Keratinocyte (primary cell): ENCODE measurements at regions not wholly inside any gene's neighbourhood (a gene's known extent, or its start where the extent isn't known, plus 50 kb on each side); places are given as distances from the start of the nearest gene placed in this dataset.

Source experiments
- DNase-seq: peaks from one replicate; pipeline ENCODE4 v3.0.0-alpha.2; 2011; ENCODE audit warnings: low read depth, missing footprints, low spot score
- FAIRE-seq: peaks from 2 replicates; lab custom pipeline; 2011; peaks lifted over from hg19 to GRCh38; lab: Jason Lieb, UNC
- H2AFZ ChIP-seq: 2 replicates; pipeline ENCODE4 v1.6.0; 2012; ENCODE audit warnings: low read length, control low read depth, inconsistent platforms; ENCODE audit not compliant: control insufficient read depth
- H3K27ac ChIP-seq: 2 replicates; pipeline ENCODE4 v1.5.1; 2011; ENCODE audit warnings: low read length; ENCODE audit not compliant: control insufficient read depth, insufficient read depth
- H3K27me3 ChIP-seq: 3 replicates; pipeline ENCODE4 v1.6.0; 2011; ENCODE audit warnings: low read length; ENCODE audit not compliant: control insufficient read depth, insufficient read depth; ENCODE audit errors: extremely low read depth
- H3K36me3 ChIP-seq, 2 experiments: 2 replicates in 1 of 2; 3 replicates in 1 of 2; pipeline ENCODE4 v1.5.1; 2011; ENCODE audit warnings: low read length in 2 of 2, mild to moderate bottlenecking in 1 of 2; ENCODE audit not compliant: control insufficient read depth in 2 of 2, insufficient read depth in 2 of 2; ENCODE audit errors: extremely low read depth in 1 of 2
- H3K4me1 ChIP-seq: 3 replicates; pipeline ENCODE4 v1.5.1; 2011; ENCODE audit warnings: low read length; ENCODE audit not compliant: control insufficient read depth, insufficient read depth; ENCODE audit errors: extremely low read depth
- H3K4me2 ChIP-seq: 3 replicates; pipeline ENCODE4 v1.6.0; 2011; ENCODE audit warnings: low read depth, low read length; ENCODE audit not compliant: control insufficient read depth, insufficient read depth; ENCODE audit errors: extremely low read depth
- H3K4me3 ChIP-seq, 3 experiments: fragments of 200-600 bp in 1 of 3; sonication (generic) in 1 of 3; 2 replicates in 2 of 3; 3 replicates in 1 of 3; pipeline ENCODE4 v1.5.1; 2011 to 2016; ENCODE audit warnings: low read length in 3 of 3, mild to moderate bottlenecking in 3 of 3, control low read depth in 2 of 3, inconsistent platforms in 1 of 3, low read depth in 1 of 3, mixed read lengths in 1 of 3, mixed run types in 1 of 3, moderate library complexity in 1 of 3; ENCODE audit not compliant: control insufficient read depth in 2 of 3, insufficient read depth in 2 of 3; ENCODE audit errors: extremely low read depth in 1 of 3
- H3K79me2 ChIP-seq: 2 replicates; pipeline ENCODE4 v1.6.0; 2012; ENCODE audit warnings: low read length; ENCODE audit not compliant: control insufficient read depth, insufficient read depth
- H3K9ac ChIP-seq: 3 replicates; pipeline ENCODE4 v1.6.0; 2011; ENCODE audit warnings: low read length; ENCODE audit not compliant: control insufficient read depth, insufficient read depth; ENCODE audit errors: extremely low read depth
- H3K9me1 ChIP-seq: 3 replicates; pipeline ENCODE4 v1.6.0; 2011; ENCODE audit warnings: low read length; ENCODE audit not compliant: control insufficient read depth, insufficient read depth; ENCODE audit errors: extremely low read depth
- H3K9me3 ChIP-seq: 2 replicates; pipeline ENCODE4 v1.5.1; 2012; ENCODE audit warnings: low read depth, low read length; ENCODE audit not compliant: control insufficient read depth
- H4K20me1 ChIP-seq: 3 replicates; pipeline ENCODE4 v1.6.0; 2011; ENCODE audit warnings: low read length; ENCODE audit not compliant: control insufficient read depth, insufficient read depth; ENCODE audit errors: extremely low read depth
- CTCF ChIP-seq, 3 experiments: IDR thresholded peaks in 1 of 3; conservative IDR thresholded peaks in 1 of 3; optimal IDR thresholded peaks in 1 of 3; 2 replicates in 2 of 3; 3 replicates in 1 of 3; pipeline versions ENCODE3 to v1.5.1; 2011; ENCODE audit warnings: low read length in 3 of 3, mild to moderate bottlenecking in 3 of 3, moderate library complexity in 2 of 3, control low read depth in 1 of 3, inconsistent platforms in 1 of 3; ENCODE audit not compliant: insufficient read depth in 2 of 3; ENCODE audit errors: extremely low read depth in 1 of 3
- EZH2 ChIP-seq: IDR thresholded peaks from one replicate; pipeline ENCODE4 v1.6.1; 2012; ENCODE audit warnings: inconsistent platforms, mild to moderate bottlenecking, low read length, moderate library complexity
- dilution Hi-C: fragments of 300-500 bp; cut with MboI; formaldehyde crosslinking; loops from one replicate; pipeline ENCODE4 v1.7.0; 2020; ENCODE audit warnings: low sequenced_read_pairs; ENCODE audit not compliant: extremely low pct_ligation_motif_present

DNA sequence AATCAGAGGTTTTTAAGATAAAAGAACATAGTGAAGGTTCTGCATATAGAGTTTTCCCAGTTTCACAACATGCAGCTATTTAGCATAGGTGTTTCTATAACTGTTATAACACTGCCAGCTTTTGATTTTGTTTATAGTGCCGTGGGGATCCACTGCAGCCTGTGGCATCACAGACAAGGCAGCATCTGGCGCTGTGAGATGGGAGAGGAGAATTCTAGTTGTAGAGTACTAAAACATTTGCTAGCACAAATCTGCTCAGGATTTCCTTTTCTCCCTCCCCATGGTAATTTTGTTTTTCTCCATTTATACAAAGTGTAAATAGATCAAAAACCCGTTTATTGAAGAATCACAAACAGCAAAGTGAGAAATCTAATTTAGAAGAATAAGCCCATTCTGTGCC, 482.8 kb upstream of the NCAM2 start:
- no peak overlapping the region for H3K9ac ChIP-seq
- H3K9me1 ChIP-seq, result no peaks in the 10 kb centered on the region
- no peak overlapping the region for H2AFZ ChIP-seq
- no peak for FAIRE-seq
- no peak overlapping the region for H3K4me3 ChIP-seq
- H3K27ac ChIP-seq, result no peak overlapping the region
- DNase-seq, result no peak
- H3K36me3 ChIP-seq, result no peaks in the 10 kb centered on the region
- no peak overlapping the region for H3K4me2 ChIP-seq
- dilution Hi-C loops, result no loop called here
- peaks cover 2% of the 10 kb centered on the region for H3K9me3 ChIP-seq
- no peaks in the 10 kb centered on the region for H3K4me1 ChIP-seq
- TF ChIP-seq EZH2, result no peak
- no peak for TF ChIP-seq CTCF (optimal IDR thresholded peaks at IDR 0.05 in 1 of 3, IDR thresholded peaks at IDR 0.05 in 1 of 3, conservative IDR thresholded peaks at IDR 0.05 in 1 of 3; ENCODE audit: extremely low read depth in 1 of 3, insufficient read depth in 2 of 3, low read length in 3 of 3)
- H3K27me3 ChIP-seq, result no peaks in the 10 kb centered on the region
- no peaks in the 10 kb centered on the region for H4K20me1 ChIP-seq
- no peaks in the 10 kb centered on the region for H3K79me2 ChIP-seq

DNA sequence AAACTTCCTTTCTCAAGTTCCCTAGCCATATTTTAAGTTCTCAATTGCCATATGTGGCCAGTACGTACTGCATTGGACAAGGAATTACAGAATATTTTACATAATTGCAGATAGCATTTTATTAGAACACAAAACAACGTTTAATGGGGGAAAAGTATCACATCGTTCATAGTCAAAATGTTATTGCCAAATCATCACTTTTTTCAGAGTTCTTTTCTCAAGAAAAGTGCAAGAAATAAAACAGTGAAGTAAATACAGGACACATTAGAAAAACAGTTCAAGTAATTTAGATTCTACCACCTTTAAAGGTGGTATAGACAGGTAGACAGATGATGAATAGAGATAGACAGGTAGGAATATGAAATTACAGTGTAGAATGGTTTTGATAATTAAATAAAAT, 479.1 kb upstream of the NCAM2 start:
- H3K9me1 ChIP-seq, result no peaks in the 10 kb centered on the region
- dilution Hi-C loops, result no loop called here

More for the DNA sequence above, 479.1 kb upstream of the NCAM2 start:
- DNase-seq (no peak), FAIRE-seq (no peak)
- no peaks in the 10 kb centered on the region for H4K20me1 ChIP-seq
- H3K36me3 ChIP-seq, result no peaks in the 10 kb centered on the region
- no peak overlapping the region for H3K27ac ChIP-seq
- no peaks in the 10 kb centered on the region for H3K79me2 ChIP-seq
- H2AFZ ChIP-seq, result no peak overlapping the region
- no peaks in the 10 kb centered on the region for H3K9me3 ChIP-seq
- TF ChIP-seq EZH2 (no peak), CTCF (optimal IDR thresholded peaks at IDR 0.05 in 1 of 3, IDR thresholded peaks at IDR 0.05 in 1 of 3, conservative IDR thresholded peaks at IDR 0.05 in 1 of 3; ENCODE audit: extremely low read depth in 1 of 3, insufficient read depth in 2 of 3, low read length in 3 of 3) (no peak)
- H3K4me2 ChIP-seq, result no peak overlapping the region
- no peaks in the 10 kb centered on the region for H3K4me1 ChIP-seq
- H3K9ac ChIP-seq, result no peak overlapping the region
- H3K4me3 ChIP-seq, result no peak overlapping the region
- H3K27me3 ChIP-seq, result no peaks in the 10 kb centered on the region
